Gastrocnemius medialis (tissue), 4 donors: ENCODE measurements at regions not wholly inside any gene's neighbourhood (a gene's known extent, or its start where the extent isn't known, plus 50 kb on each side); places are given as distances from the start of the nearest gene placed in this dataset.

Experiments
- ATAC-seq, 2 donors: fragments of 150-250 bp; one replicate each; pipeline ENCODE4 v1.9.1; 2016
- DNase-seq, 2 donors: peaks; one replicate each; pipeline ENCODE4 v3.0.0-alpha.2; 2019
- H3K27ac ChIP-seq, 4 donors: fragments of 200-600 bp; sonication (generic); 1 replicate in 1 of 4; 2 replicates in 3 of 4; pipeline ENCODE4 v1.5.1; 2016 to 2018; ENCODE audit warnings: mild to moderate bottlenecking in 2 of 4, moderate library complexity in 1 of 4
- H3K27me3 ChIP-seq, 3 donors: fragments of 200-600 bp; sonication (generic) in 2 of 3; 1 replicate in 1 of 3; 2 replicates in 2 of 3; pipeline versions ENCODE4 v1.5.1 to v1.6.0; 2016 to 2019; ENCODE audit warnings: mild to moderate bottlenecking in 1 of 3, moderate library complexity in 1 of 3
- H3K36me3 ChIP-seq, 2 donors: fragments of 200-600 bp; sonication (generic) in 1 of 2; one replicate each; pipeline ENCODE4 v1.5.1; 2017 to 2018
- H3K4me1 ChIP-seq, 2 donors: fragments of 200-600 bp; sonication (generic) in 1 of 2; one replicate each; pipeline ENCODE4 v1.5.1; 2016 to 2017; ENCODE audit warnings: mild to moderate bottlenecking in 2 of 2
- H3K4me3 ChIP-seq, 4 donors: fragments of 200-600 bp; sonication (generic) in 3 of 4; 1 replicate in 1 of 4; 2 replicates in 3 of 4; pipeline ENCODE4 v1.5.1; 2016 to 2019; ENCODE audit warnings: mild to moderate bottlenecking in 2 of 4
- H3K9me3 ChIP-seq, 3 donors: fragments of 200-600 bp; sonication (generic) in 2 of 3; 1 replicate in 1 of 3; 2 replicates in 2 of 3; pipeline ENCODE4 v1.5.1; 2016 to 2019
- POLR2A ChIP-seq, 2 donors: fragments of 450-650 bp; IDR thresholded peaks; one replicate each; pipeline ENCODE4 v1.6.1; 2017; ENCODE audit warnings: antibody characterized with exemption in 2 of 2, mild to moderate bottlenecking in 2 of 2, moderate library complexity in 2 of 2
- in situ Hi-C, 4 donors: fragments of 200-750 bp; cut with MboI; loops; one replicate each; pipeline versions ENCODE4 v1.15.0 to v1.8.0; 2017; ENCODE audit warnings: low sequenced_read_pairs in 4 of 4
- intact Hi-C: fragments of 100-400 bp; cut with DNase I; formaldehyde crosslinking; loops from one replicate; pipeline ENCODE4 v1.15.1; 2023; ENCODE audit warnings: low total_unique reads
- TF ChIP-seq, protein P1 (sequence below), 5 experiments: fragments of 450-650 bp in 3 of 5; fragments of 200-600 bp in 2 of 5; sonication (generic) in 2 of 5; IDR thresholded peaks in 4 of 5; conservative IDR thresholded peaks in 1 of 5; 1 replicate in 4 of 5; 2 replicates in 1 of 5; pipeline ENCODE4 v1.5.1; 2016 to 2019; ENCODE audit warnings: antibody characterized with exemption in 5 of 5, mild to moderate bottlenecking in 3 of 5, moderate library complexity in 3 of 5

DNA sequence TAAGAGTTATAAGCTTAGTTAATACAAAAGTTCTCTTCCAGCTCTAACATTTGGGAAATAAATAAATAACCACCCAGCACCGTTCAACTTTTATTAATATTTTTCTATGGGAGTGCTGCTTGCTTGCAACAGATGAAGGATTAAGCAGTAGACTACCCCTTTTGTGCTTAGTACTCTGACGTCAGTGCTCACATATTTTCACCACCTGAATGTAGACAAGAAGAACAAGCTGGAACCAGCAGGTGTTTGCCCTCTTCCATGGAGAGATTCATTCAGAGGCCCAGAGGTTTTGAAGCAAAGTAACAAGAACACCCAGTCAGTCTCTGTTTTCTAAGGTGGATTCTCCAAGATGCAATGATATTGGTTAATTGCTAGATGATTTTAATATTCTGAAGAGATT, 307.1 kb upstream of the PIK3C3 start:
- no peak for TF ChIP-seq POLR2A (IDR thresholded peaks at IDR 0.05)
- TF ChIP-seq, protein P1, sequence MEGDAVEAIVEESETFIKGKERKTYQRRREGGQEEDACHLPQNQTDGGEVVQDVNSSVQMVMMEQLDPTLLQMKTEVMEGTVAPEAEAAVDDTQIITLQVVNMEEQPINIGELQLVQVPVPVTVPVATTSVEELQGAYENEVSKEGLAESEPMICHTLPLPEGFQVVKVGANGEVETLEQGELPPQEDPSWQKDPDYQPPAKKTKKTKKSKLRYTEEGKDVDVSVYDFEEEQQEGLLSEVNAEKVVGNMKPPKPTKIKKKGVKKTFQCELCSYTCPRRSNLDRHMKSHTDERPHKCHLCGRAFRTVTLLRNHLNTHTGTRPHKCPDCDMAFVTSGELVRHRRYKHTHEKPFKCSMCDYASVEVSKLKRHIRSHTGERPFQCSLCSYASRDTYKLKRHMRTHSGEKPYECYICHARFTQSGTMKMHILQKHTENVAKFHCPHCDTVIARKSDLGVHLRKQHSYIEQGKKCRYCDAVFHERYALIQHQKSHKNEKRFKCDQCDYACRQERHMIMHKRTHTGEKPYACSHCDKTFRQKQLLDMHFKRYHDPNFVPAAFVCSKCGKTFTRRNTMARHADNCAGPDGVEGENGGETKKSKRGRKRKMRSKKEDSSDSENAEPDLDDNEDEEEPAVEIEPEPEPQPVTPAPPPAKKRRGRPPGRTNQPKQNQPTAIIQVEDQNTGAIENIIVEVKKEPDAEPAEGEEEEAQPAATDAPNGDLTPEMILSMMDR (IDR thresholded peaks at IDR 0.05 in 4 of 5, conservative IDR thresholded peaks at IDR 0.05 in 1 of 5), result no peak
- no peaks in the 10 kb centered on the region for H3K36me3 ChIP-seq
- H3K4me3 ChIP-seq, result no peak overlapping the region
- intact Hi-C loops (no loop called here), in situ Hi-C loops (no loop called here)
- H3K27me3 ChIP-seq, result no peaks in the 10 kb centered on the region
- no peaks in the 10 kb centered on the region for H3K4me1 ChIP-seq
- H3K9me3 ChIP-seq, result no peaks in the 10 kb centered on the region
- no peak for ATAC-seq
- no peak for DNase-seq
- H3K27ac ChIP-seq, result no peak overlapping the region

DNA sequence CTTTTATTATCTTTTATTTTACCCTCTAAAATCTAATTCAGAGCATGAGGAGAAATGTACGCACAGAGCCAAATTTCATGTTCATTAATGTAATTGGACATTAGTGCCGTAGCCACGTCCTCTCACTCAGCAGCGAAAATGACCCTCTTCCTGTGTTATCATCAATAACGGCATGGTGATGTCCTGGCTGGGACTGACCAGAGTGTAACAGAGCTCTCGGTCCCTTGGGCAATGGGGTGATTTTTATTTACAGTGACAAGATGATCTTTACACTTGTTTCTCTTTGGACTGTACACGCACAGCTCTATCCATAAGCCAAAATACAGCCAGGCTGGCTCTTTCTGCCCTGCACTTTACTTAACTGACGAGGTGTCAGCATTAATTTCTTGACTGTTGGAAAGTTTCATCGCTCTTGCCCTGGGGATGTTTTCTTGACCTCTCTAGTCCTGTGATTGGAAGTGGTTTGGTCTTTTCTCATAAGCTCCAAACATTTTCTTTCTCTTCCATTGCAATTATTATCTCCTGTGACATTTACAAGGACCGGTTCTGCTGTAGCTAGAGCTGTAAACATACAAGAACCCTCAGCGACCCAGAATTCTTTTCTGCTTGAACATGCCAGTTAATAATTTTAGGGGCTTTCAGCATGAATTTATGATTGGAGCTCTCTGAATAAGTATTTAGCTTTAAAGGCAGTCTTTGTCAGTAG, 308.0 kb upstream of the PIK3C3 start:
- Histone ChIP-seq H3K9me3 (no peaks in the 10 kb centered on the region), H3K27me3 (no peaks in the 10 kb centered on the region), H3K4me1 (no peaks in the 10 kb centered on the region), H3K27ac (no peak overlapping the region), H3K36me3 (no peaks in the 10 kb centered on the region), H3K4me3 (no peak overlapping the region)
- no peak for DNase-seq
- no peak for TF ChIP-seq POLR2A (IDR thresholded peaks at IDR 0.05)
- TF ChIP-seq, protein P1 (IDR thresholded peaks at IDR 0.05 in 4 of 5, conservative IDR thresholded peaks at IDR 0.05 in 1 of 5), result no peak
- in situ Hi-C loops, result no loop called here
- no peak for ATAC-seq
- intact Hi-C loops, result no loop called here

DNA sequence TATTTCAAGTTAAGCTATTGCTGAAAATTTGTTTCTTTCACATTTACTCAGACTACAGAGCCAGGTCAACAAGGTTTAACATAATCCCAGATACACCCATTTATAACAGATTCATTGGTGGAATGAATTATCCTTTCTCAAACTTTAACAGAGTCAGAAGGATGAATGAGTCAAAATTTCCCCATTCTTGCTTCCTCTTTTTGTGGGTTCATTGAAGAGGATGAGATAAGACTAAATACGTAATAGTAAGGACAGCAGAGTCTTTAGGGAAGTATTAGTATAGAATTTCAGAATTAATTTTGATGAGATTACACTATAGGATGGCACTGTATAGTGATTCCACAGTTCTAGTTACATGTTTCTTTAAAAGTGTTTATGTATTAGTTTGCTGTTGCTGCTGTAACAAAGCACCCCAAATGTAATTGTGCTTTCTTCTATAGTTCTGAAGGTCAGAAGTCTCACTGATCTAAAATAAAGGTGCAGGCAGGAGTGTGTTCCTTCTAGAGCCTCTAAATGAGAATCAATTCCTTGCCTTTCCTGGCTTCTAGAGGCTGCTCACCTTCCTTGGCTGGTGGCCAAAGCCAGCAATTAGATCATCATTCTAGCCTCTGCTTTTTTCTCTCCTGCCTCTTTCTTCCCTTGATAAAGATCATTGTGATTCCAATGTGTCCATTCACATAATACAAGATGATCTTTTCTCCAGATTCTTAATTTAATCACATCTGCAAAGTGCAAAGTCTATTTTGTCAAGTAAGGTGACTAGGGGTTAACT, 309.3 kb upstream of the PIK3C3 start:
- Histone ChIP-seq H3K27ac (no peak overlapping the region), H3K4me3 (no peak overlapping the region), H3K27me3 (no peaks in the 10 kb centered on the region), H3K9me3 (no peaks in the 10 kb centered on the region), H3K36me3 (no peaks in the 10 kb centered on the region), H3K4me1 (no peaks in the 10 kb centered on the region)
- intact Hi-C loops (no loop called here), in situ Hi-C loops (no loop called here)
- TF ChIP-seq POLR2A (IDR thresholded peaks at IDR 0.05), result no peak
- TF ChIP-seq, protein P1 (IDR thresholded peaks at IDR 0.05 in 4 of 5, conservative IDR thresholded peaks at IDR 0.05 in 1 of 5), result no peak
- DNase-seq, result no peak
- no peak for ATAC-seq

DNA sequence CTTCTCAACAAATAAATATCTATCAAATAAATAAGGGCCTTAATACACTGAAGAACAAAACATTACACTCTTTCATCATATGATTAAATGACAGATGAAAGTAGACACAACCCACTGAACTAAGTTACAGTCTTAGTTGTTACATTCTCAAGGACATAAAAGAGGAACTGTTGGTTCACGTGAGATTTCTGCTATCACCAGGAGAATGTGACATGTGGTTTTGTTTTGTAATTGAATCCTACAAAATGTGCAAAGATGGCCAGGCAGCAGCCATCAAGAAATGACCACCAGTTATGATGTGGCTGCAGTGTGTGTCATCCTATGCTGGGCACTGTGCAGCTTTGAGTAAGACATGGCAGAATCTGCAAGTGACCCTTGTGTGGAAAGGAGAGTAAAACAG, 310.6 kb upstream of the PIK3C3 start:
- Histone ChIP-seq H3K36me3 (no peaks in the 10 kb centered on the region), H3K27ac (no peak overlapping the region), H3K4me3 (no peak overlapping the region), H3K4me1 (no peaks in the 10 kb centered on the region), H3K9me3 (no peaks in the 10 kb centered on the region), H3K27me3 (no peaks in the 10 kb centered on the region)
- intact Hi-C loops, result no loop called here
- DNase-seq (no peak), ATAC-seq (no peak)
- no peak for TF ChIP-seq POLR2A (IDR thresholded peaks at IDR 0.05)
- TF ChIP-seq, protein P1 (IDR thresholded peaks at IDR 0.05 in 4 of 5, conservative IDR thresholded peaks at IDR 0.05 in 1 of 5), result no peak
- in situ Hi-C loops, result no loop called here
